Natural killer cell treated with Interleukin-12 subunit alpha and Interleukin-12 subunit beta and Interleukin-15 and Interleukin-18, amount 100 ng/mL, for 72 hours (primary cell): ENCODE measurements at regions not wholly inside any gene's neighbourhood (a gene's known extent, or its start where the extent isn't known, plus 50 kb on each side); places are given as distances from the start of the nearest gene placed in this dataset.
A peak's percentile ranks its signal among the peaks of the same experiment; 100 is the strongest.

Source experiments
- ATAC-seq, 2 donors: fragments of 150-1000 bp; cut with Tn5 transposase in 1 of 2; sonication (Bioruptor Pico), chemical (Tn5 transposase) in 1 of 2; 2 replicates each; pipeline ENCODE4 v1.10.0; 2021
- DNase-seq: peaks from one replicate; pipeline ENCODE4 v3.0.0; 2022; ENCODE audit warnings: low spot score
- H3K27ac Mint-ChIP-seq, 2 donors: 1 replicate in 1 of 2; 2 replicates in 1 of 2; pipeline ENCODE4 v1.8.0; 2022; ENCODE audit warnings: mixed read lengths in 2 of 2, mild to moderate bottlenecking in 1 of 2, moderate library complexity in 1 of 2
- H3K27me3 Mint-ChIP-seq, 2 donors: 1 replicate in 1 of 2; 2 replicates in 1 of 2; pipeline ENCODE4 v1.8.0; 2022; ENCODE audit warnings: mixed read lengths in 2 of 2
- H3K36me3 Mint-ChIP-seq: one replicate; pipeline ENCODE4 v1.8.0; 2022; ENCODE audit warnings: mixed read lengths
- H3K4me1 Mint-ChIP-seq, 2 donors: 1 replicate in 1 of 2; 2 replicates in 1 of 2; pipeline ENCODE4 v1.8.0; 2022; ENCODE audit warnings: low read depth in 2 of 2, mixed read lengths in 2 of 2, mild to moderate bottlenecking in 1 of 2
- H3K4me3 Mint-ChIP-seq: one replicate; pipeline ENCODE4 v1.8.0; 2022; ENCODE audit warnings: mixed read lengths
- H3K9me3 Mint-ChIP-seq: 2 replicates; pipeline ENCODE4 v1.8.0; 2022; ENCODE audit warnings: mixed read lengths

DNA sequence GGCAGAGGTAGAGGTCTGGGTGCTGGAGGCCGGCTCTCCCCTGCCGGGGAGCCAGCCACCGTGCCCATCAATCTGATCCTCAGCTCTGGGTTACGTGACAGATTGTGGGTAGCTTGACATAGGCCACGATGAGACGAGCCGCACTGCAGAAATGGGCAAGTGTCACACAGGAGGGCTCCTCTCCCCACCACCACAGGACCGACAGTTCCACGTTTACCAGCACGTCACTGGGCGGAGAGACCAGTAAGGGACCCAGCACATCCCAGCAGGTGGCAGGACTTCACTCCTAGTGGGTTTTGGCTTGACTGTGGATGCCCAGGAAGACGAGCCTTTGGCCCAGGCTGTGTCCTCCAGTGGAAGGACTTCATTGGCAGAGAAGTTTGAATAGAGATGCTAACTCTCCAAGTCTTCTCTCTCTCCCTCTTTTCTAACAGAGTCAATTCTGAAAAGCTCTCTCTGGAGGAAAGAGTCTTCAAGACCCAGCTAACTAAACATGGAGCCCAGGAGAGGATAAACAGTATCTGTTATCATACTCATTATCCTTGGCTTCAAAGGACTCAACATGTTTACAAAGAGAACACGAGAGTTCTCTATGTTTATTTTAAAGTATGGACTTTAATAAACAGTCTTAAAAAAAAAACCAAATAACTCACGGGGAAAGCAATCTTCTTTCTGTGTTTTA, 129.3 kb upstream of the JCAD start:
- Mint-ChIP-seq H3K4me3 (no peak overlapping the region), H3K27me3 (peaks cover 0 to 4% of the 10 kb centered on the region in 2 donors), H3K36me3 (no peaks in the 10 kb centered on the region), H3K27ac (no peak overlapping the region), H3K9me3 (no peaks in the 10 kb centered on the region), H3K4me1 (peaks cover 14 to 17% of the 10 kb centered on the region in 2 donors)
- DNase-seq, result no peak
- no peak for ATAC-seq

DNA sequence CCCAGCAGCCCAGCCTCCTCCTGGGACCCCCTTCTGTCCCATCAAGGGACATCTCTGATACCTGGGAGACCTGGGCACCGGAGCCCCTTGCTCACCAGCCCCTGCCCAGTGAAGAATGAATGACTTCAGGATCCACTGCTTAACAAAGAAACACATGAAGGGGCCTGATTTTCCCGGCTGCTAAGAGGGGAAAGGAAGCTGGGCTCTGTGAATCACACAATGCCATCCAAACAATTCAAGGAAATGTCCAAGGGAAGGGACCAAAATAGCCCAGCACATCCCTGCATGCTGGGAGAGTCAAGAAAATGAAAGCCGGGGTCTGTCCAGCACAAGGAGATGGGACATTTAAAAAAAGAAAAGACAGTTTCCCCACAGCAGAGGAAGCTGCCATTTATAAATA, 128.7 kb upstream of the JCAD start:
- Mint-ChIP-seq H3K4me1 (peaks cover 8 to 11% of the 10 kb centered on the region in 2 donors), H3K27ac (no peak overlapping the region), H3K27me3 (peaks cover 0 to 8% of the 10 kb centered on the region in 2 donors), H3K4me3 (no peak overlapping the region), H3K36me3 (no peaks in the 10 kb centered on the region), H3K9me3 (no peaks in the 10 kb centered on the region)
- ATAC-seq (no peak), DNase-seq (no peak)

DNA sequence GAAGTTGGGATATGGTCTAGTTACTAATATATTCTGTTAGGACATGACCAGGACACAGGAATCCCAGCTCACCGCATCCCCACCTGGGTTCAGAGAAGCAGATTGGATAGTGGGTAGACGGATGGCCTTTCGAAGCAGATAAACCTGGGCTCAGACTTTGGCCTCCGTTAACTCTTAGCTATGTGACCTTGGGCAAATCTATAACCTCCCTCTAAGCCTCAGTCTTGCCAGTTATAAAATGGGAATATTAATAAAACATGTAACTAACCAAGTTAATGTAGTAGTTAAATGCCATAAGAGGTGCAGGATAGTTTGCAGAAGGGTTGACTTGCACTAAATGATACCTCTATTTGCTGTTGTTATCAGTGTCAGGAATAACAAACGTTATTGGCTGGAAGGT, 127.6 kb upstream of the JCAD start:
- no peak for ATAC-seq

DNA sequence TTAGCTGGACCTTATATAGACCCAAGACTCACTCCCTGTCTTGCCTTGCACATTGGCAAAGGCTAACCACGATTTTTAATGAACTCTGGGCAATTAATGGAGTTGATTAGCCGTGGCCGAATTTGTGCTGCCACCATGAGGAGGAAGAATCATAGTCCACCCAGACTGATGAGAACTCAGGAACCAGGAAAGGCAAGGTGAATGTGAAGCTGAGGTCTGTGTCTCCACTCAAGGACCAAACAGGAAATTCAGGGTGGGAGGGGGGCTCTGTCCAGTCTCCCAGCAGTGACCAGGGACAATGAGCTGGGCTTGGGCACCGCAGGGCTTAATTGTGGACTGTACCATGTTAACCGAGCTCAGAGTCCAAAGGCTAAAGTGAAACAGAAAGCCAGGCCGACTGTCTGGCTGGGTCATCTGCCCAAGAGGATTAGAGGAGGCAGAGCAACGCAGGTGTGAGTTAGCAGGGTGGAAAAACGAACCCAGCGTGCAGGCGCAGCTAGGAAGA, 127.0 kb upstream of the JCAD start:
- DNase-seq (no peak), ATAC-seq (no peak)
- no peaks in the 10 kb centered on the region for H3K9me3 Mint-ChIP-seq
- H3K4me3 Mint-ChIP-seq, result no peak overlapping the region
- H3K36me3 Mint-ChIP-seq, result no peaks in the 10 kb centered on the region
- H3K27ac Mint-ChIP-seq, result no peak overlapping the region
- H3K4me1 Mint-ChIP-seq, result peaks cover 0 to 5% of the 10 kb centered on the region in 2 donors
- H3K27me3 Mint-ChIP-seq, result peaks cover 0 to 8% of the 10 kb centered on the region in 2 donors

More for the DNA sequence above, 127.6 kb upstream of the JCAD start:
- no peak for DNase-seq
- Mint-ChIP-seq H3K27me3 (peaks cover 0 to 8% of the 10 kb centered on the region in 2 donors), H3K4me3 (no peak overlapping the region), H3K36me3 (no peaks in the 10 kb centered on the region), H3K9me3 (no peaks in the 10 kb centered on the region), H3K4me1 (peaks cover 0 to 5% of the 10 kb centered on the region in 2 donors), H3K27ac (no peak overlapping the region)

DNA sequence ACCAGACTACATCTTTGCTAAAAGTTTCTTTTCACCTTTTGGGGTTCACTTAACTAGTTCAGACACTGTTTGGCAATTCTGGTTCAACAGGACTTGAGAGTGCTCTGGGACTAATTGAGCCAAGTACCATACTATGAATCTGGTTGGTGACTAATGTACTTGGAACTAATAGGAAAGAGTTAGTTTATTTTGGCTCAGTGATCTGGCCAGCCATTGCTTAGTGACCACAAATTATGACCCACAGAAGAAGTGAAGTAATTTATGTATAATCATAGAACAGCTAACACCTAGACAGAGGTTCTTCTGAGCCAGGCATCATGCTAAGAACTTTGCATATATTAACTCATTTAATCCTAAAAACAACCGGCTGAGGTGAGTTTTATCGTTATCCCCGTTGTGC, 126.5 kb upstream of the JCAD start:
- no peak overlapping the region for H3K4me3 Mint-ChIP-seq
- peaks cover 0 to 5% of the 10 kb centered on the region in 2 donors for H3K4me1 Mint-ChIP-seq
- H3K36me3 Mint-ChIP-seq, result no peaks in the 10 kb centered on the region

DNA sequence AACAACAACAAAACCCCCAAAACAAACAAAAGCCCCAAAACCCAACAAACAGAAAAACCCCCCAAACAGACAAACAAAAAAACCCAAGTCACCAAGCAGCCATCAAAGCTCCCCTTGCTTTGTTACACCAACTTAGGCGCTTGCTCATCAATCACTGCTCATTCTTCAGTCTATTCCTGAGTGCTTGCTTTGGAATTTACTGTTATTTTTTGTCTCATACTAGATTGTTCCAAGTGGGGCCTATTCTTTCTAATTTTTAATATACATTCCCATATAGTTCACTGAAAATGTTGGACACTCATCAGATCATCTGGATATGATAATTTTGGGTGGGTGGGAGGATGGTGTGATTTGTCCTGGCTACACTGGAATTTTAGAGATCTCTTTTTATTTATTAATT, 126.0 kb upstream of the JCAD start:
- H3K27ac Mint-ChIP-seq, result no peak overlapping the region
- H3K36me3 Mint-ChIP-seq, result no peaks in the 10 kb centered on the region

More for the DNA sequence above, 126.5 kb upstream of the JCAD start:
- H3K9me3 Mint-ChIP-seq, result no peaks in the 10 kb centered on the region
- DNase-seq (no peak), ATAC-seq (no peak)
- no peak overlapping the region for H3K27ac Mint-ChIP-seq
- H3K27me3 Mint-ChIP-seq, result peaks cover 0 to 8% of the 10 kb centered on the region in 2 donors

DNA sequence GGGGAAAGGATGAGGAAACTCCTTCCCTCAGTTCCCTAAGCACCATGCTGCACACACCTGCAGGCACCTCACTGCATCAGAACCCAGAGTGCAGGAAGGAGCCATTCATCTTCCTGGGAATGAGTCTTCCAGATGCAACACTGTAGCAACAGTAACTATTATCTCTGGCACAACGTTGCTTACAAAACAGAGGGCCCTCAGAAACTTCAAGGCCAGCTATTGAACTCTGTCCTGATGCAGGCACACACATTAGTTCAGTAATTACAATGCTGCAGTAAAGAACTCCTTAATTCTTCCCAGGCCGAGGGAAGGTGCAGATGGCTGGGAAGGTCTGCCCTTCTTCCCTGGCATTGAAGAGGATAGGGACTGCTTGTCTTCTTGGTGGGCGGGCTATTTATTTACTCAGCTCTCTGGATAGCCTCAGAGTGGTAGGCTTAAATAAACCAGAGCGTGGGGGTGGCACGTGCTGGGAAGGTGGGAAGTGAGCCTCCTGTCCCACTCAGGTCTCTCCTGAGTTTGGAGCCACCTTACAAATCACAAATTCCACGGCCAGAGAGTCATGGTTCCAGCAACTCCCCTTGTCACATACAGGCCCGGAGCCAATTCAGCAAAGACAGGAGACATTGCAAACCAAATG, 125.1 kb upstream of the JCAD start:
- Mint-ChIP-seq H3K27me3 (peaks cover 0 to 8% of the 10 kb centered on the region in 2 donors), H3K9me3 (no peaks in the 10 kb centered on the region), H3K27ac (no peak overlapping the region), H3K4me3 (no peak overlapping the region), H3K4me1 (peaks cover 0 to 5% of the 10 kb centered on the region in 2 donors), H3K36me3 (no peaks in the 10 kb centered on the region)
- DNase-seq (no peak), ATAC-seq (no peak)

More for the DNA sequence above, 126.0 kb upstream of the JCAD start:
- Mint-ChIP-seq H3K4me3 (no peak overlapping the region), H3K9me3 (no peaks in the 10 kb centered on the region), H3K27me3 (peaks cover 0 to 8% of the 10 kb centered on the region in 2 donors), H3K4me1 (peaks cover 0 to 5% of the 10 kb centered on the region in 2 donors)
- no peak for DNase-seq
- ATAC-seq, result no peak

DNA sequence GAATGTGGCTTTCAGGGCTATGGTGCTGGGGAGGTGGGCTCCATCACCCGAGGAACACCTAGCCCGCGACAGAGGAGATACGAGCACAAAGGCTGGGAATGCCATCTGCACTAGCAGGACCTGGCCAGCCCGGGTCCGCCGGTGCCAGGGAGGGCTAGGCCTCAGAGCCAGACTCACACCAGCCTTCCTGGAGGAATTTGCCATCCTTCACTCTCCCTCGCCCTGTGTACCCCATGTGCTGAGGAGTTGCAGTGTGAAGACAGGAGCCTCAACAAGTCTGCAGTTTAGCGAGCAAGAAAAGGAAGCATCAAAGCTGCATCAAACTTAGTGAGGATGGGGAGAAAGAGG, 123.6 kb upstream of the JCAD start:
- ATAC-seq (peak in 1 of 2 donors; percentile 40), DNase-seq (no peak)
- peaks cover 0 to 7% of the 10 kb centered on the region in 2 donors for H3K27me3 Mint-ChIP-seq
- no peak overlapping the region for H3K4me3 Mint-ChIP-seq
- H3K36me3 Mint-ChIP-seq, result no peaks in the 10 kb centered on the region
- H3K27ac Mint-ChIP-seq, result no peak overlapping the region
- H3K9me3 Mint-ChIP-seq, result no peaks in the 10 kb centered on the region
- peaks cover 0 to 5% of the 10 kb centered on the region in 2 donors for H3K4me1 Mint-ChIP-seq

DNA sequence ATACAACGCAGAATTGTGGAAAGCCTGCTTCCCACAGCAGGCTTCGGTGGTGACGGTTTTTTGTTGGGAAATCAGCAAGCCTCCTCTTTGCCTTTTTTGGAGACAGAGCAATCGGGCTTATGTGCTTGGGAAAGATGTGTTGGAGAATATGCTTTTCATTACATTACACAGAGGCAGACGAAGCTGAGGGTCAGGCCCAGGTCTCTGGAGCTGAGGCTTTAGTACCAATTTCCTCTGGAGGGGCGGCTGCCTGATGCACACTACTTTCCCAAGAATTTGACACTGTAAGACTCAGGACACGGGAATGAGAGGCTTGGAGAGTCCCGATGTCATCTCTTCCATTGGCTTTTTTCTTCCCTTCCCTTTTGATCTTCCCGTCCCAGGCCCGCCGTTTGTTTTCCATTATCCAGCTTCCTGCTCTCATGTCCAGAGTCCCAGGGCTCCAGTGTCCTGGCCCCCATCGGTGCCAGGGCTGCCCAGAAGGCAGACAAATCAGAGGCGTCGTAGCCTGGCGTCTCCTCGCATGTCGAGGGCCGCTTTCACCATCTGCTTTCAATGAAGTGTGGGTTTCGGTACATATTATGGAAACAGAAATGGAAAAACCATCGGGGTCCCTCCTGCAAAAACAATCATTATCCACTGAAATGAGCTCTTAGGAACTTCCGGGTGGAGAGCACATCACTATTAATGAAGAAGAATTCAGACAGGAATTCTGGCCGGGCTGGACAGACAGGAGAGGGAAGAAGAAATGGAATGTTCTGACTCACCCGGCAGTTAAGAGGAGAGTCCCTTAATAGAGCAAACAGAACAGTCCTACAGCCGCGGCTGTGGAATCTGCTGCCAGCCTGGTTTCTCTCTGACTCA, 123.0 kb upstream of the JCAD start:
- peaks cover 0 to 5% of the 10 kb centered on the region in 2 donors for H3K4me1 Mint-ChIP-seq
- peaks cover 0 to 5% of the 10 kb centered on the region in 2 donors for H3K27me3 Mint-ChIP-seq
- DNase-seq (no peak), ATAC-seq (peak in 1 of 2 donors; percentile 6)
- H3K27ac Mint-ChIP-seq, result no peak overlapping the region
- no peaks in the 10 kb centered on the region for H3K36me3 Mint-ChIP-seq
- no peaks in the 10 kb centered on the region for H3K9me3 Mint-ChIP-seq
- no peak overlapping the region for H3K4me3 Mint-ChIP-seq

DNA sequence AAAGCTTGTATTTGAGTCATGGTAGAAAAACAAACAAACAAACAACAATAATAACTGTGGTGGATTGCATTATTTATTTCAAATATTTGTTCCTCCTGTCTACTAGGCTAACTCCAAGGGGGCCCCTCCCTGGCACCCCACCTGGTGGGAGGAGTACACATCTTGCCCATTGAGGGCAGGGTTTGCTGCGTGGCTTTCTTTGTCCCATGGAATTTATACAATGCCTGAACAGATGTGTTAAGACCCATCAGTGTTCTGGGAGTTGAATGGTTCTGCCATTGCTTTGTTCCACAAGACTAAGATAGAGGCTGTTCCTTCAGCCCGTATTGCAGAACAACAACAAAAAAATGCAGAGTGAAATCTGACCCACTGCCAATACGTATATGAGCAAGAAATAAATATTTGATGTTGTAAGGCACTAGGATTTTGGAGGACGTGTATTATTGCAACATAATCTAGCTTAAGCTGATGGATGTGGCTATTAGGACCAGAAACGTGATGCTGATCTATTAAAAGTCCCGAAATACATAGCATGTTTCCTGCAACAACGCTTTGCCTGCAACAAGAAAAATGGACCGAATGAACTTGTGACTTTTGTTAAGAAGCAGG, 119.1 kb upstream of the JCAD start:
- no peaks in the 10 kb centered on the region for H3K9me3 Mint-ChIP-seq
- ATAC-seq, result no peak
- no peaks in the 10 kb centered on the region for H3K36me3 Mint-ChIP-seq
- peaks cover 0 to 8% of the 10 kb centered on the region in 2 donors for H3K27me3 Mint-ChIP-seq
- H3K27ac Mint-ChIP-seq, result no peak overlapping the region
- no peaks in the 10 kb centered on the region for H3K4me1 Mint-ChIP-seq
- no peak overlapping the region for H3K4me3 Mint-ChIP-seq
- no peak for DNase-seq

DNA sequence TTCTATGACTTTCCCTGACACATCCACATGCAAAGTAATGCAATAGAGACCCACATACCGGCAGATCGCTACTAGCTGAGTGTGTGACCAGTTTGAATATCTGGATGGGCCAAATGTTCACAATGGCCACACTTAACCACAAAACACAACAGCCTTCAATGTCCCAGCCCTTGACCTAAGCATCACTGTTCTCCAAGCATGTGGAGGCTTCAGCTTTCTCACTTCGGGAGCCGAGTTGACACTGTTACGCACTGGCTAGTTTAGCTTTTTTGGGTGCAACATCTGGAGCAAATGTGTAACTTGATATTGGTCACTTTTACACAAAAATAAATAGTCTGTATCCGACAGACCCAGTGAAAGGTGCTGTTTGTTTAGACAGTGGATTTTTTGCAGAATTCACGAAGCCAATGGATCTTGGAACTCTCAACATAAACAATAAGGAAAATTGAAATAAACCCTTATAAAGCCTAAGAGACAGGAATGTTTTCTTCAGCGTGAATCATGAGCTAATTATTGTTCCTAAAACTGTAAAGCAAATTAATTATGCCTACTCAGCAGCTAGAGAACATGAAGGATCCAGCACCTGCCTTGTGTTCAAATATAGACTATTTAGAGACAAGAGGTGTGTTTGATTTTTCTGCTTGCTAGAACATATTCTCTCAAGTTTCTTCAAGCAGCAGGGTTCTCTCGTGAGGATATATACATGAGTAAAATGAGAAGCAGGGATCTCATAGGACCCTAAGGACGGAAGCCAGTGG, 117.6 kb upstream of the JCAD start:
- Mint-ChIP-seq H3K36me3 (no peaks in the 10 kb centered on the region), H3K27me3 (peaks cover 0 to 11% of the 10 kb centered on the region in 2 donors)

DNA sequence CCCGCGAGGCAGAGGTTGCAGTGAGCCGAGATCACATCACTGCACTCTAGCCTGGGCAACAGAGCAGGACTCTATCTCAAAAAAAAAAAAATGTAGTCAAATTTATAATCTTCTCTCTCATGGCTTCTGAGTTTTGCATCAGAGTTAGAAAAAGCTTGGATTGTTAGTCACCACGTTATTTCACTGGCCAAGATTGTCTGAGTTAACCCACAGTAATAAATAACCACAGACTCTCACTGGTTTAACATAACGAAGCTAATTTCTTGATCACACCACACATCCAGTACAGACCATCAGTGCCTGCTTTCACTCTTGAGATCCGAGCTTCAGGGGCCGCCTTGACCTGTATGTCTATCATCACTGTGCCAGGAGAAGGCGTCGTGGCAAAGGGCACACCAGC, 116.8 kb upstream of the JCAD start:
- H3K27me3 Mint-ChIP-seq, result peaks cover 2 to 11% of the 10 kb centered on the region in 2 donors
- no peak for DNase-seq
- no peaks in the 10 kb centered on the region for H3K4me1 Mint-ChIP-seq
- no peak overlapping the region for H3K4me3 Mint-ChIP-seq
- H3K36me3 Mint-ChIP-seq, result no peaks in the 10 kb centered on the region
- ATAC-seq, result no peak
- no peaks in the 10 kb centered on the region for H3K9me3 Mint-ChIP-seq
- H3K27ac Mint-ChIP-seq, result no peak overlapping the region

More for the DNA sequence above, 117.6 kb upstream of the JCAD start:
- DNase-seq (no peak), ATAC-seq (no peak)
- Mint-ChIP-seq H3K4me3 (no peak overlapping the region), H3K27ac (no peak overlapping the region), H3K9me3 (no peaks in the 10 kb centered on the region), H3K4me1 (no peaks in the 10 kb centered on the region)

DNA sequence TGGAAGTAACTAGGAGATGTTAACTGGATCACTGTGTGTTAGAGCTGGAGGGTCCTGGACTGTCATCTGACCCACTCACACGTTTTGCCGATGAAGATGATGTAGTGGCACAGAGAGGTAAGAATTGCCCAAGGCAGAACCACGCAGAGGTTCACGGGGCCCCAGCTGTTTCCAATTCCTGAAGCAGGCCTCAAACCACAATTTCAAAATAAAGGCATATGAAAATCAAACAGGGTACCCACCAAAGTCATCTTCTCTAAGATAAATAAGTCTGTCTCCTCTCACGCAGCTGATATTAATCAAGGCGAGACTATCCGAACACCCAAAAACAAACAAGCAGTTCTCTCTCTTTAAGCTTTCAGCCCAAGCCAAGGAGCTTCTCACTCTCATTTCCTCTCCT, 113.3 kb upstream of the JCAD start:
- Mint-ChIP-seq H3K4me1 (no peaks in the 10 kb centered on the region), H3K4me3 (no peak overlapping the region), H3K36me3 (no peaks in the 10 kb centered on the region), H3K9me3 (no peaks in the 10 kb centered on the region), H3K27ac (no peak overlapping the region), H3K27me3 (peaks cover 19 to 23% of the 10 kb centered on the region in 2 donors)
- no peak for ATAC-seq
- DNase-seq, result no peak
